SK-N-SH treated with all-trans-retinoic acid at 6 μM for 48 hours (cell line): ENCODE measurements at regions not wholly inside any gene's neighbourhood (a gene's known extent, or its start where the extent isn't known, plus 50 kb on each side); places are given as distances from the start of the nearest gene placed in this dataset.

Experiments
- ATAC-seq: fragments of 200-7000 bp; cut with Tn5 transposase; 3 replicates; pipeline ENCODE4 v1.9.1; 2020; ENCODE audit warnings: mild to moderate bottlenecking, moderate library complexity
- ARNTL ChIP-seq: fragments of 450-650 bp; formaldehyde crosslinking; IDR thresholded peaks from 2 replicates; pipeline ENCODE4 v1.5.0; 2020; ENCODE audit warnings: low read depth, mild to moderate bottlenecking, moderate library complexity, borderline replicate concordance
- BACH2 ChIP-seq: fragments of 250-450 bp; sonication (Bioruptor Pico); IDR thresholded peaks from 2 replicates; pipeline ENCODE4 v1.9.0; 2021; ENCODE audit warnings: mild to moderate bottlenecking, borderline replicate concordance
- CSDC2 ChIP-seq: fragments of 250-450 bp; sonication (Bioruptor Pico); IDR thresholded peaks from 2 replicates; pipeline ENCODE4 v1.5.0; 2020; ENCODE audit warnings: mild to moderate bottlenecking, moderate library complexity
- ESRRG ChIP-seq: fragments of 250-450 bp; sonication (Bioruptor Pico); IDR thresholded peaks from 2 replicates; pipeline ENCODE4 v1.6.1; 2021; ENCODE audit warnings: mild to moderate bottlenecking
- GLIS3 ChIP-seq: fragments of 250-450 bp; sonication (Bioruptor Pico); IDR thresholded peaks from 2 replicates; pipeline ENCODE4 v1.5.0; 2020; ENCODE audit warnings: mild to moderate bottlenecking, moderate library complexity
- ISL1 ChIP-seq: fragments of 250-450 bp; sonication (Bioruptor Pico); IDR thresholded peaks from 2 replicates; pipeline ENCODE4 v2.1.2; 2022; ENCODE audit warnings: mild to moderate bottlenecking, moderate library complexity
- OSR1 ChIP-seq: fragments of 250-450 bp; sonication (Bioruptor Pico); IDR thresholded peaks from 2 replicates; pipeline ENCODE4 v1.8.0; 2022; ENCODE audit warnings: moderate library complexity, mild to moderate bottlenecking, inconsistent platforms
- RARB ChIP-seq: fragments of 250-450 bp; sonication (Bioruptor Pico); IDR thresholded peaks from 2 replicates; pipeline ENCODE4 v1.8.0; 2021; ENCODE audit warnings: mild to moderate bottlenecking, moderate library complexity
- SNAI2 ChIP-seq: fragments of 250-450 bp; sonication (Bioruptor Pico); IDR thresholded peaks from 2 replicates; pipeline ENCODE4 v1.5.0; 2020; ENCODE audit warnings: mild to moderate bottlenecking, moderate library complexity
- TCF4 ChIP-seq: fragments of 250-450 bp; sonication (Bioruptor Pico); IDR thresholded peaks from 2 replicates; pipeline ENCODE4 v1.8.0; 2021; ENCODE audit warnings: mild to moderate bottlenecking, moderate library complexity, borderline replicate concordance
- TOX ChIP-seq: fragments of 250-450 bp; sonication (Bioruptor Pico); IDR thresholded peaks from 2 replicates; pipeline ENCODE4 v1.8.0; 2021; ENCODE audit warnings: mild to moderate bottlenecking, moderate library complexity, borderline replicate concordance
- ZC3H10 ChIP-seq: fragments of 250-450 bp; sonication (Bioruptor Pico); IDR thresholded peaks from 2 replicates; pipeline ENCODE4 v1.5.1; 2021; ENCODE audit warnings: mild to moderate bottlenecking, moderate library complexity
- ZFP3 ChIP-seq: fragments of 250-450 bp; sonication (Bioruptor Pico); IDR thresholded peaks from 2 replicates; pipeline ENCODE4 v1.5.0; 2020; ENCODE audit warnings: mild to moderate bottlenecking, moderate library complexity
- ZFP30 ChIP-seq: fragments of 450-650 bp; formaldehyde crosslinking; IDR thresholded peaks from 2 replicates; pipeline ENCODE4 v1.5.0; 2022; ENCODE audit warnings: mild to moderate bottlenecking, moderate library complexity
- ZNF70 ChIP-seq: fragments of 450-650 bp; formaldehyde crosslinking; IDR thresholded peaks from 2 replicates; pipeline ENCODE4 v1.5.0; 2020; ENCODE audit warnings: mild to moderate bottlenecking, moderate library complexity
- ZNF8 ChIP-seq: fragments of 450-650 bp; formaldehyde crosslinking; IDR thresholded peaks from 2 replicates; pipeline ENCODE4 v1.5.0; 2020; ENCODE audit warnings: mild to moderate bottlenecking, moderate library complexity
- TF ChIP-seq, protein P1 (sequence below): fragments of 250-450 bp; sonication (Bioruptor Pico); IDR thresholded peaks from 2 replicates; pipeline ENCODE4 v1.5.1; 2020; ENCODE audit warnings: low read depth, mild to moderate bottlenecking, moderate library complexity
- TF ChIP-seq, protein P2 (sequence below): fragments of 250-450 bp; sonication (Bioruptor Pico); IDR thresholded peaks from 2 replicates; pipeline ENCODE4 v1.8.0; 2021; ENCODE audit warnings: low read depth, mild to moderate bottlenecking, moderate library complexity, borderline replicate concordance
- TF ChIP-seq, protein P3 (sequence below): fragments of 250-450 bp; sonication (Bioruptor Pico); IDR thresholded peaks from 2 replicates; pipeline ENCODE4 v1.5.0; 2020; ENCODE audit warnings: mild to moderate bottlenecking, moderate library complexity
- TF ChIP-seq, protein P4 (sequence below): fragments of 250-450 bp; sonication (Bioruptor Pico); IDR thresholded peaks from 2 replicates; pipeline ENCODE4 v1.5.1; 2021; ENCODE audit warnings: mild to moderate bottlenecking, moderate library complexity

DNA sequence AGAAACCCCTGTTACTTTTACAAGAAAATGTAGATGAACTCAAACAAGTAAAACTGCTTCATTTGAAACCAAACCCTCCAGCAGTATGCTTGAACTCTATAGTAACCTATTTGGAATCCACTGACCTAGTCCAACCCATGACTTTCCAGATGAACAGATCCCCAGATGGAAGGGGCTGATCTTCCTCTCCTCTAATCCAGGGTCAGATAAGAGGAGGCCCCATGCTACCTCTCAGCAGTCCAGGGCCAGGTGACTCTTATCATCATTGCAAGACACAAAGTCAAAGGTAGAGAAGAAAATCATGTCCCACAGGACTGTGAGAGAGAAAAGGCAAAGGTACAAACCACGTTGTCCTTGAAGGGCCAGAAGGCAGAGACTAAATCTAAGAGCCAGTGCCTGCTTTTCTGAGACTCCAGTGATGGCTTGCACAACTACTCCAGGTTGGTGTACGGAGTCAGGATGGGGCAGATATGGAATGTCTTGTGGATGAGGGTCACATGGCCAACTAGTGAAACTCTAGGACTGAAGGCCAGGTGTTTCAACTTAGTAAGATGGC lies 81.4 kb upstream of the MYLIP start:
- TF ChIP-seq ARNTL (CRISPR knock-in tag) (no peak), ZNF8 (CRISPR knock-in tag) (no peak), ZFP3 (CRISPR knock-in tag) (no peak), ESRRG (CRISPR knock-in tag) (no peak), SNAI2 (CRISPR knock-in tag) (no peak), RARB (no peak), ZFP30 (no peak), OSR1 (CRISPR knock-in tag) (no peak), ZNF70 (no peak), GLIS3 (CRISPR knock-in tag) (no peak)
- TF ChIP-seq, protein P1, sequence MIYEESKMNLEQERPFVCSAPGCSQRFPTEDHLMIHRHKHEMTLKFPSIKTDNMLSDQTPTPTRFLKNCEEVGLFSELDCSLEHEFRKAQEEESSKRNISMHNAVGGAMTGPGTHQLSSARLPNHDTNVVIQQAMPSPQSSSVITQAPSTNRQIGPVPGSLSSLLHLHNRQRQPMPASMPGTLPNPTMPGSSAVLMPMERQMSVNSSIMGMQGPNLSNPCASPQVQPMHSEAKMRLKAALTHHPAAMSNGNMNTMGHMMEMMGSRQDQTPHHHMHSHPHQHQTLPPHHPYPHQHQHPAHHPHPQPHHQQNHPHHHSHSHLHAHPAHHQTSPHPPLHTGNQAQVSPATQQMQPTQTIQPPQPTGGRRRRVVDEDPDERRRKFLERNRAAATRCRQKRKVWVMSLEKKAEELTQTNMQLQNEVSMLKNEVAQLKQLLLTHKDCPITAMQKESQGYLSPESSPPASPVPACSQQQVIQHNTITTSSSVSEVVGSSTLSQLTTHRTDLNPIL = no peak
- TF ChIP-seq, protein P2, sequence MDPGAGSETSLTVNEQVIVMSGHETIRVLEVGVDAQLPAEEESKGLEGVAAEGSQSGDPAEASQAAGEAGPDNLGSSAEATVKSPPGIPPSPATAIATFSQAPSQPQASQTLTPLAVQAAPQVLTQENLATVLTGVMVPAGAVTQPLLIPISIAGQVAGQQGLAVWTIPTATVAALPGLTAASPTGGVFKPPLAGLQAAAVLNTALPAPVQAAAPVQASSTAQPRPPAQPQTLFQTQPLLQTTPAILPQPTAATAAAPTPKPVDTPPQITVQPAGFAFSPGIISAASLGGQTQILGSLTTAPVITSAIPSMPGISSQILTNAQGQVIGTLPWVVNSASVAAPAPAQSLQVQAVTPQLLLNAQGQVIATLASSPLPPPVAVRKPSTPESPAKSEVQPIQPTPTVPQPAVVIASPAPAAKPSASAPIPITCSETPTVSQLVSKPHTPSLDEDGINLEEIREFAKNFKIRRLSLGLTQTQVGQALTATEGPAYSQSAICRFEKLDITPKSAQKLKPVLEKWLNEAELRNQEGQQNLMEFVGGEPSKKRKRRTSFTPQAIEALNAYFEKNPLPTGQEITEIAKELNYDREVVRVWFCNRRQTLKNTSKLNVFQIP (CRISPR knock-in tag) = no peak
- TF ChIP-seq, protein P3, sequence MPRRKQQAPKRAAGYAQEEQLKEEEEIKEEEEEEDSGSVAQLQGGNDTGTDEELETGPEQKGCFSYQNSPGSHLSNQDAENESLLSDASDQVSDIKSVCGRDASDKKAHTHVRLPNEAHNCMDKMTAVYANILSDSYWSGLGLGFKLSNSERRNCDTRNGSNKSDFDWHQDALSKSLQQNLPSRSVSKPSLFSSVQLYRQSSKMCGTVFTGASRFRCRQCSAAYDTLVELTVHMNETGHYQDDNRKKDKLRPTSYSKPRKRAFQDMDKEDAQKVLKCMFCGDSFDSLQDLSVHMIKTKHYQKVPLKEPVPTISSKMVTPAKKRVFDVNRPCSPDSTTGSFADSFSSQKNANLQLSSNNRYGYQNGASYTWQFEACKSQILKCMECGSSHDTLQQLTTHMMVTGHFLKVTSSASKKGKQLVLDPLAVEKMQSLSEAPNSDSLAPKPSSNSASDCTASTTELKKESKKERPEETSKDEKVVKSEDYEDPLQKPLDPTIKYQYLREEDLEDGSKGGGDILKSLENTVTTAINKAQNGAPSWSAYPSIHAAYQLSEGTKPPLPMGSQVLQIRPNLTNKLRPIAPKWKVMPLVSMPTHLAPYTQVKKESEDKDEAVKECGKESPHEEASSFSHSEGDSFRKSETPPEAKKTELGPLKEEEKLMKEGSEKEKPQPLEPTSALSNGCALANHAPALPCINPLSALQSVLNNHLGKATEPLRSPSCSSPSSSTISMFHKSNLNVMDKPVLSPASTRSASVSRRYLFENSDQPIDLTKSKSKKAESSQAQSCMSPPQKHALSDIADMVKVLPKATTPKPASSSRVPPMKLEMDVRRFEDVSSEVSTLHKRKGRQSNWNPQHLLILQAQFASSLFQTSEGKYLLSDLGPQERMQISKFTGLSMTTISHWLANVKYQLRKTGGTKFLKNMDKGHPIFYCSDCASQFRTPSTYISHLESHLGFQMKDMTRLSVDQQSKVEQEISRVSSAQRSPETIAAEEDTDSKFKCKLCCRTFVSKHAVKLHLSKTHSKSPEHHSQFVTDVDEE (CRISPR knock-in tag) = no peak
- TF ChIP-seq, protein P4, sequence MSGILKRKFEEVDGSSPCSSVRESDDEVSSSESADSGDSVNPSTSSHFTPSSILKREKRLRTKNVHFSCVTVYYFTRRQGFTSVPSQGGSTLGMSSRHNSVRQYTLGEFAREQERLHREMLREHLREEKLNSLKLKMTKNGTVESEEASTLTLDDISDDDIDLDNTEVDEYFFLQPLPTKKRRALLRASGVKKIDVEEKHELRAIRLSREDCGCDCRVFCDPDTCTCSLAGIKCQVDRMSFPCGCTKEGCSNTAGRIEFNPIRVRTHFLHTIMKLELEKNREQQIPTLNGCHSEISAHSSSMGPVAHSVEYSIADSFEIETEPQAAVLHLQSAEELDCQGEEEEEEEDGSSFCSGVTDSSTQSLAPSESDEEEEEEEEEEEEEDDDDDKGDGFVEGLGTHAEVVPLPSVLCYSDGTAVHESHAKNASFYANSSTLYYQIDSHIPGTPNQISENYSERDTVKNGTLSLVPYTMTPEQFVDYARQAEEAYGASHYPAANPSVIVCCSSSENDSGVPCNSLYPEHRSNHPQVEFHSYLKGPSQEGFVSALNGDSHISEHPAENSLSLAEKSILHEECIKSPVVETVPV = no peak

DNA sequence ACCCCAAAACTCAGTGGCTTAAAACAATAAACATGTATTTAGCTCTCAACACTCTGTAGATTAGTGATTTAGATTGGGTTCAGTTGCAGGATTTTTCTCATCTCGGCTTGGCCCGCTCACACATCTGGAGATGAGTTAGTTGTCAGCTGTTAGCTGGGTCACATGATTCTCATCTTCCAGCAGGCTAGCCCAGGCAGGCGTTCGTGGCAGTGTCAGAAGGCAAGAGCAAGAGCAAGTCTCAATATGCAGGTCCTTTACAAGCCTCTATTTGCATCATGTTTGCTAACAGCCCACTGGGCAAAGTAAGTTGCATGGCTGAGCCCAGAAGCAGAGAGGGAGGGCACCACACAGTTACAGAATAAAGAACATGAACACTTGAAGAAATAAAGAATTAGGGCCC lies 83.6 kb upstream of the MYLIP start:
- TF ChIP-seq CSDC2 (no peak), OSR1 (CRISPR knock-in tag) (no peak), ZNF70 (no peak), ARNTL (CRISPR knock-in tag) (no peak), ZFP3 (CRISPR knock-in tag) (no peak), ISL1 (CRISPR knock-in tag) (no peak), ZFP30 (no peak), ZC3H10 (CRISPR knock-in tag) (no peak), ESRRG (CRISPR knock-in tag) (no peak), TCF4 (CRISPR knock-in tag) (no peak), SNAI2 (CRISPR knock-in tag) (no peak), TOX (no peak), BACH2 (CRISPR knock-in tag) (no peak), GLIS3 (CRISPR knock-in tag) (no peak)
- TF ChIP-seq, protein P3 (CRISPR knock-in tag) = no peak
- TF ChIP-seq, protein P4 = no peak
- TF ChIP-seq, protein P1 = no peak
- no peak for ATAC-seq

More for the DNA sequence above, 81.4 kb upstream of the MYLIP start:
- ATAC-seq = no peak
